ENCODE measurements at regions not wholly inside any gene's neighbourhood (a gene's known extent, or its start where the extent isn't known, plus 50 kb on each side); places are given as distances from the start of the nearest gene placed in this dataset.
A peak's percentile ranks its signal among the peaks of the same experiment; 100 is the strongest.
"Not testable (repeated sequence)": the region's sequence is repeated elsewhere in the genome, so short reads cannot be mapped to it uniquely, and the experiment has no call there.

- not testable (repeated sequence) for H3K27me3 ChIP-seq (ENCODE audit: insufficient read depth, low read length, poor library complexity); H3K79me1 ChIP-seq (ENCODE audit: low read length); H2BK120ac ChIP-seq (ENCODE audit: low read depth, low read length); H3K36me3 ChIP-seq (ENCODE audit: control insufficient read depth, insufficient read depth, low read length); H3K9ac ChIP-seq (ENCODE audit: low read length); H2AK5ac ChIP-seq (ENCODE audit: low read length); H3K56ac ChIP-seq (ENCODE audit: low read length); H4K8ac ChIP-seq (ENCODE audit: low read depth, low read length); H3K4me3 ChIP-seq (ENCODE audit: low read length); H3K79me2 ChIP-seq (ENCODE audit: control insufficient read depth, insufficient read depth, low read length); H3K4ac ChIP-seq (ENCODE audit: low read depth, low read length); H3K23ac ChIP-seq (ENCODE audit: low read length); H3K18ac ChIP-seq (ENCODE audit: low read length); H3K27ac ChIP-seq (ENCODE audit: low read depth, low read length); H2BK5ac ChIP-seq (ENCODE audit: low read length); H2BK15ac ChIP-seq (replicated peaks; ENCODE audit: low read depth); H4K5ac ChIP-seq (ENCODE audit: low read length); H3K4me2 ChIP-seq (ENCODE audit: low read length); H3K4me1 ChIP-seq (ENCODE audit: control insufficient read depth, low read depth, low read length)
- peak; percentile 83 for DNase-seq
- WGBS (ENCODE audit: extremely low coverage, insufficient coverage, low lambda C conversion rate) = no CpG with 5 or more reads among the region's 9 CpGs
Observed at GRCh38 chr3:75429561-75430220, 234.4 kb upstream of the FRG2C start.

GRCh38 chr3:75430406-75430805 lies 233.7 kb upstream of the FRG2C start:
- H3K4me1 ChIP-seq (ENCODE audit: control insufficient read depth, low read depth, low read length); H3K23ac ChIP-seq (ENCODE audit: low read length); H2BK120ac ChIP-seq (ENCODE audit: low read depth, low read length); H3K79me1 ChIP-seq (ENCODE audit: low read length); H2AK5ac ChIP-seq (ENCODE audit: low read length); H3K4me2 ChIP-seq (ENCODE audit: low read length); H3K56ac ChIP-seq (ENCODE audit: low read length); DNase-seq; H3K36me3 ChIP-seq (ENCODE audit: control insufficient read depth, insufficient read depth, low read length); H4K8ac ChIP-seq (ENCODE audit: low read depth, low read length); H3K4me3 ChIP-seq (ENCODE audit: low read length); H3K27me3 ChIP-seq (ENCODE audit: insufficient read depth, low read length, poor library complexity); H3K4ac ChIP-seq (ENCODE audit: low read depth, low read length); H3K27ac ChIP-seq (ENCODE audit: low read depth, low read length); H3K79me2 ChIP-seq (ENCODE audit: control insufficient read depth, insufficient read depth, low read length); H3K9ac ChIP-seq (ENCODE audit: low read length); H2BK5ac ChIP-seq (ENCODE audit: low read length); H2BK15ac ChIP-seq (replicated peaks; ENCODE audit: low read depth); H3K18ac ChIP-seq (ENCODE audit: low read length); H4K5ac ChIP-seq (ENCODE audit: low read length): not testable (repeated sequence)
- WGBS (ENCODE audit: extremely low coverage, insufficient coverage, low lambda C conversion rate) = no CpG with 5 or more reads among the region's 7 CpGs

GRCh38 chr3:75431120-75431519 lies 233.0 kb upstream of the FRG2C start:
- H3K4me2 ChIP-seq (ENCODE audit: low read length); H4K8ac ChIP-seq (ENCODE audit: low read depth, low read length); DNase-seq; H3K36me3 ChIP-seq (ENCODE audit: control insufficient read depth, insufficient read depth, low read length); H2BK120ac ChIP-seq (ENCODE audit: low read depth, low read length); H3K56ac ChIP-seq (ENCODE audit: low read length); H3K4ac ChIP-seq (ENCODE audit: low read depth, low read length); H3K18ac ChIP-seq (ENCODE audit: low read length); H2BK15ac ChIP-seq (replicated peaks; ENCODE audit: low read depth); H3K9ac ChIP-seq (ENCODE audit: low read length); H3K4me3 ChIP-seq (ENCODE audit: low read length); H3K27me3 ChIP-seq (ENCODE audit: insufficient read depth, low read length, poor library complexity); H3K4me1 ChIP-seq (ENCODE audit: control insufficient read depth, low read depth, low read length); H3K23ac ChIP-seq (ENCODE audit: low read length); H2AK5ac ChIP-seq (ENCODE audit: low read length); H3K27ac ChIP-seq (ENCODE audit: low read depth, low read length); H3K79me2 ChIP-seq (ENCODE audit: control insufficient read depth, insufficient read depth, low read length); H3K79me1 ChIP-seq (ENCODE audit: low read length); H2BK5ac ChIP-seq (ENCODE audit: low read length); H4K5ac ChIP-seq (ENCODE audit: low read length): not testable (repeated sequence)
- no CpG with 5 or more reads among the region's 6 CpGs for WGBS (ENCODE audit: extremely low coverage, insufficient coverage, low lambda C conversion rate)

- H2BK120ac ChIP-seq (ENCODE audit: low read depth, low read length); H3K27ac ChIP-seq (ENCODE audit: low read depth, low read length); H3K4me2 ChIP-seq (ENCODE audit: low read length); H2BK15ac ChIP-seq (replicated peaks; ENCODE audit: low read depth); H3K56ac ChIP-seq (ENCODE audit: low read length); H3K18ac ChIP-seq (ENCODE audit: low read length); H3K9ac ChIP-seq (ENCODE audit: low read length); H2BK5ac ChIP-seq (ENCODE audit: low read length); H2AK5ac ChIP-seq (ENCODE audit: low read length); H3K79me1 ChIP-seq (ENCODE audit: low read length); DNase-seq; H3K27me3 ChIP-seq (ENCODE audit: insufficient read depth, low read length, poor library complexity); H3K79me2 ChIP-seq (ENCODE audit: control insufficient read depth, insufficient read depth, low read length); H3K23ac ChIP-seq (ENCODE audit: low read length); H3K4me1 ChIP-seq (ENCODE audit: control insufficient read depth, low read depth, low read length); H3K36me3 ChIP-seq (ENCODE audit: control insufficient read depth, insufficient read depth, low read length); H4K8ac ChIP-seq (ENCODE audit: low read depth, low read length); H3K4me3 ChIP-seq (ENCODE audit: low read length); H3K4ac ChIP-seq (ENCODE audit: low read depth, low read length); H4K5ac ChIP-seq (ENCODE audit: low read length): not testable (repeated sequence)
- WGBS (ENCODE audit: extremely low coverage, insufficient coverage, low lambda C conversion rate) = no CpG with 5 or more reads among the region's 5 CpGs
Observed at GRCh38 chr3:75432466-75432865, 231.7 kb upstream of the FRG2C start.

GRCh38 chr3:75432885-75433284 lies 231.2 kb upstream of the FRG2C start:
- peak; percentile 40 for DNase-seq
- not testable (repeated sequence) for H2BK5ac ChIP-seq (ENCODE audit: low read length); H3K79me2 ChIP-seq (ENCODE audit: control insufficient read depth, insufficient read depth, low read length); H4K5ac ChIP-seq (ENCODE audit: low read length); H2AK5ac ChIP-seq (ENCODE audit: low read length); H2BK120ac ChIP-seq (ENCODE audit: low read depth, low read length); H3K18ac ChIP-seq (ENCODE audit: low read length); H3K36me3 ChIP-seq (ENCODE audit: control insufficient read depth, insufficient read depth, low read length); H3K4ac ChIP-seq (ENCODE audit: low read depth, low read length); H3K27ac ChIP-seq (ENCODE audit: low read depth, low read length); H2BK15ac ChIP-seq (replicated peaks; ENCODE audit: low read depth); H3K9ac ChIP-seq (ENCODE audit: low read length); H3K27me3 ChIP-seq (ENCODE audit: insufficient read depth, low read length, poor library complexity); H3K4me2 ChIP-seq (ENCODE audit: low read length); H3K4me1 ChIP-seq (ENCODE audit: control insufficient read depth, low read depth, low read length); H4K8ac ChIP-seq (ENCODE audit: low read depth, low read length); H3K4me3 ChIP-seq (ENCODE audit: low read length); H3K23ac ChIP-seq (ENCODE audit: low read length); H3K79me1 ChIP-seq (ENCODE audit: low read length); H3K56ac ChIP-seq (ENCODE audit: low read length)
- no CpG with 5 or more reads among the region's 8 CpGs for WGBS (ENCODE audit: extremely low coverage, insufficient coverage, low lambda C conversion rate)

- not testable (repeated sequence) for H2BK15ac ChIP-seq (replicated peaks; ENCODE audit: low read depth); H3K4ac ChIP-seq (ENCODE audit: low read depth, low read length); H3K4me3 ChIP-seq (ENCODE audit: low read length); H2BK120ac ChIP-seq (ENCODE audit: low read depth, low read length); H3K9ac ChIP-seq (ENCODE audit: low read length); H3K79me1 ChIP-seq (ENCODE audit: low read length); H3K4me2 ChIP-seq (ENCODE audit: low read length); H3K79me2 ChIP-seq (ENCODE audit: control insufficient read depth, insufficient read depth, low read length); H3K56ac ChIP-seq (ENCODE audit: low read length); H4K8ac ChIP-seq (ENCODE audit: low read depth, low read length); H3K27me3 ChIP-seq (ENCODE audit: insufficient read depth, low read length, poor library complexity); DNase-seq; H3K4me1 ChIP-seq (ENCODE audit: control insufficient read depth, low read depth, low read length); H3K36me3 ChIP-seq (ENCODE audit: control insufficient read depth, insufficient read depth, low read length); H2BK5ac ChIP-seq (ENCODE audit: low read length); H4K5ac ChIP-seq (ENCODE audit: low read length); H3K18ac ChIP-seq (ENCODE audit: low read length); H2AK5ac ChIP-seq (ENCODE audit: low read length); H3K23ac ChIP-seq (ENCODE audit: low read length); H3K27ac ChIP-seq (ENCODE audit: low read depth, low read length)
- WGBS (ENCODE audit: extremely low coverage, insufficient coverage, low lambda C conversion rate) = no CpG with 5 or more reads among the region's 3 CpGs
Observed at GRCh38 chr3:75433295-75433694, 230.8 kb upstream of the FRG2C start.

All from mesendoderm (in vitro differentiated cells).